IPS-18c (cell line): ENCODE measurements at regions not wholly inside any gene's neighbourhood (a gene's known extent, or its start where the extent isn't known, plus 50 kb on each side); places are given as distances from the start of the nearest gene placed in this dataset.

ENCODE experiments used
- H3K4me3 ChIP-seq: 2 replicates; pipeline ENCODE4 v1.7.0; 2013; ENCODE audit warnings: low read depth, mild to moderate bottlenecking, low read length, moderate library complexity; ENCODE audit not compliant: insufficient read depth
- H3K9me3 ChIP-seq: one replicate; pipeline ENCODE4 v1.6.1; 2013; ENCODE audit warnings: mild to moderate bottlenecking, low read length, moderate library complexity; ENCODE audit not compliant: control insufficient read depth, insufficient read depth

- Histone ChIP-seq H3K9me3 (no peaks in the 10 kb centered on the region), H3K4me3 (no peak overlapping the region)
Measured at GRCh38 chr12:125677829-125678228, 612.6 kb downstream of the AACS start.

GRCh38 chr12:125678589-125678993 is 613.4 kb downstream of the AACS start:
- Histone ChIP-seq H3K9me3 (no peaks in the 10 kb centered on the region), H3K4me3 (no peak overlapping the region)

GRCh38 chr12:125683748-125684381 is 618.6 kb downstream of the AACS start:
- Histone ChIP-seq H3K4me3 (no peak overlapping the region), H3K9me3 (peaks cover 4% of the 10 kb centered on the region)

GRCh38 chr12:125684968-125685790 is 619.9 kb downstream of the AACS start:
- peaks cover 4% of the 10 kb centered on the region for H3K9me3 ChIP-seq
- no peak overlapping the region for H3K4me3 ChIP-seq

- no peak overlapping the region for H3K4me3 ChIP-seq
- peaks cover 4% of the 10 kb centered on the region for H3K9me3 ChIP-seq
Measured at GRCh38 chr12:125685915-125686314, 620.7 kb downstream of the AACS start.

GRCh38 chr12:125687403-125687802 is 622.2 kb downstream of the AACS start:
- H3K4me3 ChIP-seq: no peak overlapping the region
- H3K9me3 ChIP-seq: peaks cover 4% of the 10 kb centered on the region

GRCh38 chr12:125687820-125688219 is 622.6 kb downstream of the AACS start:
- Histone ChIP-seq H3K4me3 (no peak overlapping the region), H3K9me3 (peaks cover 4% of the 10 kb centered on the region)

GRCh38 chr12:125688223-125688622 is 623.0 kb downstream of the AACS start:
- H3K9me3 ChIP-seq: peaks cover 4% of the 10 kb centered on the region
- no peak overlapping the region for H3K4me3 ChIP-seq

GRCh38 chr12:125688881-125689280 is 623.6 kb downstream of the AACS start:
- Histone ChIP-seq H3K9me3 (peaks cover 4% of the 10 kb centered on the region), H3K4me3 (no peak overlapping the region)

GRCh38 chr12:125689576-125690410 is 624.6 kb downstream of the AACS start:
- Histone ChIP-seq H3K4me3 (no peak overlapping the region), H3K9me3 (peaks cover 4% of the 10 kb centered on the region)

GRCh38 chr12:125690841-125691240 is 625.6 kb downstream of the AACS start:
- Histone ChIP-seq H3K9me3 (peaks cover 4% of the 10 kb centered on the region), H3K4me3 (no peak overlapping the region)

- Histone ChIP-seq H3K9me3 (no peaks in the 10 kb centered on the region), H3K4me3 (no peak overlapping the region)
Measured at GRCh38 chr12:125696054-125696453, 630.8 kb downstream of the AACS start.

- no peaks in the 10 kb centered on the region for H3K9me3 ChIP-seq
Measured at GRCh38 chr12:125704803-125705202, 639.6 kb downstream of the AACS start.

GRCh38 chr12:125720961-125721360 is 655.7 kb downstream of the AACS start:
- no peak overlapping the region for H3K4me3 ChIP-seq
- peaks cover 12% of the 10 kb centered on the region for H3K9me3 ChIP-seq

More at GRCh38 chr12:125704803-125705202, 639.6 kb downstream of the AACS start:
- no peak overlapping the region for H3K4me3 ChIP-seq

GRCh38 chr12:125734137-125734536 is 668.9 kb downstream of the AACS start:
- no peak overlapping the region for H3K4me3 ChIP-seq
- H3K9me3 ChIP-seq: peaks cover 2% of the 10 kb centered on the region

- Histone ChIP-seq H3K9me3 (no peaks in the 10 kb centered on the region), H3K4me3 (no peak overlapping the region)
Measured at GRCh38 chr12:125738211-125738610, 673.0 kb downstream of the AACS start.

GRCh38 chr12:125742413-125742812 is 677.2 kb downstream of the AACS start:
- Histone ChIP-seq H3K9me3 (no peaks in the 10 kb centered on the region), H3K4me3 (no peak overlapping the region)

- Histone ChIP-seq H3K4me3 (no peak overlapping the region), H3K9me3 (peaks cover 2% of the 10 kb centered on the region)
Measured at GRCh38 chr12:125744201-125744600, 679.0 kb downstream of the AACS start.
